Mesothelial cell of epicardium (in vitro differentiated cells): ENCODE measurements at regions not wholly inside any gene's neighbourhood (a gene's known extent, or its start where the extent isn't known, plus 50 kb on each side); places are given as distances from the start of the nearest gene placed in this dataset.

Experiments used
- DNase-seq, 2 experiments: peaks; one replicate each; pipeline ENCODE4 v3.0.0; 2021; ENCODE audit warnings: low spot score in 2 of 2; ENCODE audit not compliant: unreplicated experiment in 2 of 2
- H3K27ac Mint-ChIP-seq: 2 replicates; pipeline ENCODE4 v1.8.0; 2021; ENCODE audit warnings: mixed read lengths
- H3K27me3 Mint-ChIP-seq: 2 replicates; pipeline ENCODE4 v1.8.0; 2021; ENCODE audit warnings: low read depth, mixed read lengths
- H3K36me3 Mint-ChIP-seq: 2 replicates; pipeline ENCODE4 v1.8.0; 2021; ENCODE audit warnings: mixed read lengths
- H3K4me1 Mint-ChIP-seq: 2 replicates; pipeline ENCODE4 v1.8.0; 2021; ENCODE audit warnings: mixed read lengths
- H3K4me3 Mint-ChIP-seq: 2 replicates; pipeline ENCODE4 v1.8.0; 2021; ENCODE audit warnings: mild to moderate bottlenecking, moderate library complexity, mixed read lengths
- H3K9me3 Mint-ChIP-seq: 2 replicates; pipeline ENCODE4 v1.8.0; 2021; ENCODE audit warnings: mixed read lengths
- TF ChIP-seq, protein P1 (sequence below): fragments of 200-600 bp; sonication (generic); IDR thresholded peaks from one replicate; pipeline ENCODE4 v1.5.0; 2021; ENCODE audit warnings: antibody characterized with exemption; ENCODE audit not compliant: unreplicated experiment

- DNase-seq: no peak
- Mint-ChIP-seq H3K36me3 (no peaks in the 10 kb centered on the region), H3K27ac (no peak overlapping the region), H3K9me3 (no peaks in the 10 kb centered on the region), H3K4me3 (no peak overlapping the region), H3K27me3 (peaks cover 8% of the 10 kb centered on the region), H3K4me1 (peaks cover 18% of the 10 kb centered on the region)
- TF ChIP-seq, protein P1, sequence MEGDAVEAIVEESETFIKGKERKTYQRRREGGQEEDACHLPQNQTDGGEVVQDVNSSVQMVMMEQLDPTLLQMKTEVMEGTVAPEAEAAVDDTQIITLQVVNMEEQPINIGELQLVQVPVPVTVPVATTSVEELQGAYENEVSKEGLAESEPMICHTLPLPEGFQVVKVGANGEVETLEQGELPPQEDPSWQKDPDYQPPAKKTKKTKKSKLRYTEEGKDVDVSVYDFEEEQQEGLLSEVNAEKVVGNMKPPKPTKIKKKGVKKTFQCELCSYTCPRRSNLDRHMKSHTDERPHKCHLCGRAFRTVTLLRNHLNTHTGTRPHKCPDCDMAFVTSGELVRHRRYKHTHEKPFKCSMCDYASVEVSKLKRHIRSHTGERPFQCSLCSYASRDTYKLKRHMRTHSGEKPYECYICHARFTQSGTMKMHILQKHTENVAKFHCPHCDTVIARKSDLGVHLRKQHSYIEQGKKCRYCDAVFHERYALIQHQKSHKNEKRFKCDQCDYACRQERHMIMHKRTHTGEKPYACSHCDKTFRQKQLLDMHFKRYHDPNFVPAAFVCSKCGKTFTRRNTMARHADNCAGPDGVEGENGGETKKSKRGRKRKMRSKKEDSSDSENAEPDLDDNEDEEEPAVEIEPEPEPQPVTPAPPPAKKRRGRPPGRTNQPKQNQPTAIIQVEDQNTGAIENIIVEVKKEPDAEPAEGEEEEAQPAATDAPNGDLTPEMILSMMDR: no peak
Measured at GRCh38 chr11:19576903-19577302, 135.7 kb upstream of the NAV2 start.

DNA sequence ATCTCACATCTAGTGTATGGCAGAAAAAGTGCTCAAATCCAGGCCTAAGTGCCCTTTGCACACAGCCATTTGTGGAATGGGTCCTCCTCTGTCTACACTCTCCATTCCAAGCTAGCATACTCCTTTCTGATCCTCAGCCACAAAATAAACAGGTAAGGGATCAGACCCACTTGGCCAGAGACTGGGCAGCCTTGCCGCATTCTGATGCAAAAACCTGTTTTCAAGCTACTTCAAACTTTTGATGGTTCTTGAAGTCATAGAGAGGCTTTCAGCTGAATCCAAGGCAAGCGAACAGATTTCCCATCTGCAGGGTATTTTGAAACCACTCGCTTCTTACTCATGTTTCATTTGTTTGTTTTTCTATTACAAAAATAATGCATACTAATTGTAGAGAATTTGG is 136.6 kb upstream of the NAV2 start:
- DNase-seq: no peak
- Mint-ChIP-seq H3K4me1 (peaks cover 18% of the 10 kb centered on the region), H3K27ac (no peak overlapping the region), H3K27me3 (peaks cover 8% of the 10 kb centered on the region), H3K4me3 (no peak overlapping the region), H3K36me3 (no peaks in the 10 kb centered on the region), H3K9me3 (peaks cover 1% of the 10 kb centered on the region)
- TF ChIP-seq, protein P1: no peak

- Mint-ChIP-seq H3K27me3 (peaks cover 10% of the 10 kb centered on the region), H3K9me3 (peaks cover 9% of the 10 kb centered on the region), H3K4me1 (peaks cover 18% of the 10 kb centered on the region), H3K4me3 (no peak overlapping the region), H3K27ac (no peak overlapping the region), H3K36me3 (no peaks in the 10 kb centered on the region)
- TF ChIP-seq, protein P1: no peak
- no peak for DNase-seq
Measured at GRCh38 chr11:19574916-19575315, 137.7 kb upstream of the NAV2 start.

- Mint-ChIP-seq H3K9me3 (peaks cover 9% of the 10 kb centered on the region), H3K4me3 (no peak overlapping the region), H3K27me3 (peaks cover 18% of the 10 kb centered on the region), H3K36me3 (no peaks in the 10 kb centered on the region), H3K27ac (no peak overlapping the region), H3K4me1 (peaks cover 18% of the 10 kb centered on the region)
- DNase-seq: no peak
- TF ChIP-seq, protein P1: no peak
Measured at GRCh38 chr11:19573666-19574065, 139.0 kb upstream of the NAV2 start.

GRCh38 chr11:19571906-19572305 is 140.7 kb upstream of the NAV2 start:
- DNase-seq: no peak
- peaks cover 5% of the 10 kb centered on the region for H3K4me1 Mint-ChIP-seq
- H3K9me3 Mint-ChIP-seq: peaks cover 9% of the 10 kb centered on the region
- peaks cover 27% of the 10 kb centered on the region for H3K27me3 Mint-ChIP-seq
- no peak overlapping the region for H3K4me3 Mint-ChIP-seq
- TF ChIP-seq, protein P1: no peak
- H3K36me3 Mint-ChIP-seq: no peaks in the 10 kb centered on the region
- no peak overlapping the region for H3K27ac Mint-ChIP-seq

DNA sequence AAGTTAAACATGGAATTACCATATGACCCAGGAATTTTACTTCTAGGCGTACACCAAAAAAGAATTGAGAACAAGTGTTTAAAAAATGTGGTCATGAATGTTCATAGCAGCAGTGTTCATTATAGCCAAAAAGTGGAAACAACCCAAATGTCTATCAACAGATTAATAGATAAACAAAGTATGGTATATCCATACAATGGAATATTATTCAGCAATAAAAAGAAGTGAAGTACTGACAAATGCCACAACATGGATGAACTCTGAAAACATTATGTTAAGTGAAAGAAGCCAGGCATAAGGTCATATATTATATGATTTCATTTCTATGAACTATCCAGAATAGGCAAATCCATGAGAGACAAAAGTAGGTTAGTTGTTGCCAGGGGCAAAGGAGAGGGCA is 141.7 kb upstream of the NAV2 start:
- H3K27ac Mint-ChIP-seq: no peak overlapping the region
- H3K4me3 Mint-ChIP-seq: no peak overlapping the region
- peaks cover 27% of the 10 kb centered on the region for H3K27me3 Mint-ChIP-seq
- peaks cover 9% of the 10 kb centered on the region for H3K9me3 Mint-ChIP-seq
- TF ChIP-seq, protein P1: no peak
- DNase-seq: no peak
- no peaks in the 10 kb centered on the region for H3K36me3 Mint-ChIP-seq
- H3K4me1 Mint-ChIP-seq: no peaks in the 10 kb centered on the region
